Esophagus squamous epithelium (tissue), 4 donors: ENCODE measurements at regions not wholly inside any gene's neighbourhood (a gene's known extent, or its start where the extent isn't known, plus 50 kb on each side); places are given as distances from the start of the nearest gene placed in this dataset.

Experiments used
- CTCF ChIP-seq, 6 experiments: fragments of 450-650 bp in 4 of 6; fragments of 200-600 bp in 2 of 6; sonication (generic) in 2 of 6; IDR thresholded peaks; one replicate each; pipeline ENCODE4 v1.5.1; 2016 to 2019; ENCODE audit warnings: antibody characterized with exemption in 6 of 6, mild to moderate bottlenecking in 4 of 6, moderate library complexity in 4 of 6
- POLR2A ChIP-seq, 4 donors: fragments of 450-650 bp; IDR thresholded peaks; one replicate each; pipeline ENCODE4 v1.6.1; 2017; ENCODE audit warnings: antibody characterized with exemption in 4 of 4, mild to moderate bottlenecking in 4 of 4, moderate library complexity in 3 of 4

- TF ChIP-seq CTCF (IDR thresholded peaks at IDR 0.05), result no peak
- TF ChIP-seq POLR2A (IDR thresholded peaks at IDR 0.05), result no peak
Measured at GRCh38 chr5:155631116-155631515, 617.6 kb downstream of the KIF4B start.
